GM21619 (cell line): ENCODE measurements at regions not wholly inside any gene's neighbourhood (a gene's known extent, or its start where the extent isn't known, plus 50 kb on each side); places are given as distances from the start of the nearest gene placed in this dataset.

Experiments used
- ATAC-seq: cut with Tn5 transposase; IDR thresholded peaks from one replicate; pipeline ENCODE4 v1.9.1; 2021; ENCODE audit not compliant: unreplicated experiment

GRCh38 chr5:2459251-2459650, 292.2 kb downstream of the IRX2 start:
- ATAC-seq = no peak

DNA sequence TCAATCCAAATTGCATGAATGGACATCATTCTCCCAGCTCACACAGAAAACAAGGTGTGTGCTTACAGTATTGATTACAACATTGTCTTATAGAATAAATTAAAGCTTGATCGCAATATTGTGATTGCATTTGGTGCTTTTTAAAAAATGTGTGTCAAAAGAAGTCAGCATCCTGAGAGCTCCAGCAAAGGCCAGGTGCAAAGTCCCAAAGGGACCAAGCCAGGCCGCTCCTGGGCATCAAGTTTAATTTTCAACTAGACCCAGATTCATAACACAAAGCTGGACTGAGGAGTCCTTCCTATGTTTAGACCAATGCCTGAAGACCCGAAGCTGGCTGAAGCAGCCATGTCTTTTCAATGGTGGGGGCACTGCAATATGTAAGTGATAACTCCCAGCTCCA, 295.6 kb downstream of the IRX2 start:
- ATAC-seq = no peak

DNA sequence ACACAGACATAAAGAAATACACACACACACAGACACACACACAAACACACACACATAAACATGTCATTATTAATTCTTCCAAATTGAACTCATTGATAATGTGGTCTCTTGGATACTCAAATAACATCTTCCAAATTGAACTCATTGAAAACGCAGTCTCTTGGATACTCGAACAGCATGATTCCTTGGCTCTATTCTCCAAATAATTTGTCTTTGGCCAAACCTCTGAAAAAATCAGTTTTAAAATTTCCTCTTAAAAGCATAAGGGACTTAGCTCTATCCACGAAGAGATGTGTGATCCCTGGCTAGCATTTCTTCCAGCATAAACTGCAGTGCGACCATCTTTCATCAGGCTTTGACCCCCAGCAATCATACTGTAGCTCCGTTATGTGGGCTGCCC, 296.6 kb downstream of the IRX2 start:
- ATAC-seq = no peak

DNA sequence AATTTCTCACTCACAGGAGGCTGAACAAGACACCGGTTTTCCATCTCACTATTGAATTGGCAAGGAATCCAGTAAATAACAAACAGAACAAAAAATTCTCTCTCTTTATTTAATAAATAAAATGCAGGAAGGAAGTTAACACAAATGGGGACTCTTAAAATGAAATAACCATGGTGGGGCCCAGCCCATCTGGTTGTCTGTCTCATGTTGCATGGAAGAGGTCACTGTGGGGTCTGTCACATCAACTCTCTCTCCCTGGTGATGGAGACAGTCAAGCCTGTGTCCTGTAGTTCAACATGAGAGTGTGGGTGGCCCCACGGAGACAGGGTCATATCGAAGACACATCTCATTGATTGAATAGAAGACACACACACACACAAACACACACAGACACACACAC, 297.7 kb downstream of the IRX2 start:
- ATAC-seq = no peak

GRCh38 chr5:2451100-2451499, 300.4 kb downstream of the IRX2 start:
- ATAC-seq = no peak

GRCh38 chr5:2442496-2443354, 308.8 kb downstream of the IRX2 start:
- no peak for ATAC-seq

- ATAC-seq = no peak
Measured at GRCh38 chr5:2441495-2442180, 309.8 kb downstream of the IRX2 start.

GRCh38 chr5:2439608-2440007, 311.9 kb downstream of the IRX2 start:
- ATAC-seq = no peak

GRCh38 chr5:2433086-2433485, 318.4 kb downstream of the IRX2 start:
- no peak for ATAC-seq

GRCh38 chr5:2432076-2432920, 319.2 kb downstream of the IRX2 start:
- ATAC-seq = no peak

DNA sequence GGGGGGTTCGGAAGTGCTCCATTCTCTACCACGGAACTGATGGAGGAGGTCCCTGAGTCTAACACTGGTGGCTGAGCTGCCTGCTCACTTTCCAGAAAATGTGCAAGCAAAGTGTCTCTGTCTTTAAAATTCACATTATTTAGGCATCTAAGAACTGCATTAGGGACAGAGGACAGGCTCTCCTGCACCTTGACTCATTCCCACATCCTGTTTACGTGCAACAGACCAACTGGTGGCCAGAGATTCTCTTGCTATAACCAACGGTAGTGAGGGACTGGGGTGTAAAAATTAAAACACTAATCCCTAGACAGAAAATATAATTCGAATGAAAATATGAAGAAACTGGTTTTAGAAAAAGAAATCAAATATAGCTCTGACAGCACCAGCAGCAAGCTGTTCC, 320.9 kb downstream of the IRX2 start:
- no peak for ATAC-seq

DNA sequence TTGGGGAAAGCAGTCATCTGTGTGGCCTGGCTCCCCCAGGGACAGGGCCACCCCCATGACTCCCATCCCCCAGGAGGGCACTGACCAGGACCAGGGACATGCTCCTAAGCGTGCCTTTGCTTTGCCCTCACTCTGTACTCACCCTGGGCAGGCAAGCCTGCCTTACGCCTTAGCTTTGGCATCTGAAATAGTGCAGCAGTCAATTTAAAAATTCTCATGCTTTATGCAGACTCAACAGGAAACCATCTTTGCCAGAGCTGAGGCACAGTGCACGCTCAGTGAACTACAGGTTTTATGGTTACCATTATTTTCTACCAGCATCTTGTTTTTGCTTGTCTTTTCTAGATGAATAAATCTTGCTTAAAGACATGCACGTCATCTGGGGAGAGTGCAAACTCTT, 323.5 kb downstream of the IRX2 start:
- ATAC-seq = no peak

DNA sequence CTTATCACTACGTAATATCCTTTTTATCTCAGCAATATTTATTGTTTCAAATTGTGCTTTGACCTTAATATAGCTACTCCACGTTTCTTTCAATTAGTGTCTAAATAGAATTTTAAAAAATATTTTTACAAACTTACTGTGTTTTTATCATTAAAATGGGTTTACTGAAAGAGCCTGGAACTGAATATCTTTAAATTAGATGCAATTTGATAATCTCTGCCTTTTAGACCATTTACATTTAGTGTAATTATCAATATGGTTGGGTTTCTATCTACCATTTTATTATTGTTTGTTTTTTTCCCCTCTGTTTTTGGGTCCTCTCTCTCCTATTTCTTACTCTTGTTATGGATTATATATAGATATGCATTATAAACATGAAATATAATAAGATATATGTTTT, 327.8 kb downstream of the IRX2 start:
- ATAC-seq = no peak

GRCh38 chr5:2417301-2417700, 334.2 kb downstream of the IRX2 start:
- ATAC-seq = no peak

GRCh38 chr5:2415678-2416077, 335.8 kb downstream of the IRX2 start:
- no peak for ATAC-seq

GRCh38 chr5:2410451-2410850, 341.0 kb downstream of the IRX2 start:
- ATAC-seq = no peak

- ATAC-seq = no peak
Measured at GRCh38 chr5:2403296-2403695, 348.2 kb downstream of the IRX2 start.

DNA sequence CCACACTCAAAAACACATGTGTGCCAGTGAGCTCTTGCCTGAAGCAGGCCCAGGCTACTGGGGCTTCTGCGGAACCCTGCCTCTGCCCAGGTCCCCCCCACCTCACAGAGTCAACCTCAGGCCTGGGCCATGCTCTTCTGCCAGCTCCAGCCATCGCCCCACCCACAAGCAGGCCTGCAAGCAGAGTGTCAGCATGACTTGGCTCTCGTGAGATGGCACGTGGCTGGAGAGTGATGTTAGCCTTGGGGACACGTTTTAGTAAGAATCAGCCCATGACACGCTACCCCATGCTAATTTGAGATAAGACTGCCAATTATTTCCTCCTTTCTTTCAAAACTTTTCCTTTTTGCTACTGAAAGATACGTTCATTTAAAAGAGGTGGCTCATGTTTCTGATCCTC, 351.7 kb downstream of the IRX2 start:
- ATAC-seq = no peak

DNA sequence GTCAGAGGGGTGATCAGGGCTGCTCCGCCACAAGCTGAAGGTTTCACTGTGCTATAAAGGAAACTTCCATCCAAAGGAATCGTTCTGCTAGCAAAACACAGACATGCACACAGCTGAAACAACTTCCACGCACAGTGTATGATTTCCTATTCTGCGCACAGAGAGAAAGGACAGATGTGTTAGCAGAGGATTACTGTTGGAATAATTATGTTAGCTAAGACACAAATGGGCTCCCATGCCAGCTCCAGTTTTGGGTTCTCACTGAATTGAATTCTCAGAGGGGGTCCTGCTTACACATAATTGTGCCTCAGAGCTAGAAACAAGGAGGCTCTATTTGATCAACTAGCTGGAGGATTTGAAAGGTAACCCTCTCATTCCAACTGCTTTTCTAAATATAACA, 352.4 kb downstream of the IRX2 start:
- no peak for ATAC-seq

GRCh38 chr5:2393556-2393955, 357.9 kb downstream of the IRX2 start:
- ATAC-seq = no peak

DNA sequence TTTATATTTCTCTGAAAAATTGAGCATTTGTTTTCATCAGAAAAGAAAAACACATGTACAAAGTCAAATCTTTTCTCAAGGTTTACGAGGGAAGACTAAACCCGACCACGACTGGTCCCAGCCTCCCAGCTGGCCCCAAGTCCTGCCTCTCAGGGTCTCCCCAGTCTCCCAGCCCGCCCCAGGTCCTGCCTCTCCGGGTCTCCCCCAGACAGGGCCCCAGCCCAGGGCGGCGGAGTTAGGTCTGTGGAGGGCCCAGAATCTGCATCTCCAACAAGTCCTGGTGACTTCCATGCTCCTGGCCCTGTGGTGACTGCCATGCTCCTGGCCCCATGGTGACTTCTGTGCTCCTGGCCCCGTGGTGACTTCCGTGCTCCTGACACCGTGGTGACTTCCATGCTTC, 359.9 kb downstream of the IRX2 start:
- ATAC-seq = no peak

DNA sequence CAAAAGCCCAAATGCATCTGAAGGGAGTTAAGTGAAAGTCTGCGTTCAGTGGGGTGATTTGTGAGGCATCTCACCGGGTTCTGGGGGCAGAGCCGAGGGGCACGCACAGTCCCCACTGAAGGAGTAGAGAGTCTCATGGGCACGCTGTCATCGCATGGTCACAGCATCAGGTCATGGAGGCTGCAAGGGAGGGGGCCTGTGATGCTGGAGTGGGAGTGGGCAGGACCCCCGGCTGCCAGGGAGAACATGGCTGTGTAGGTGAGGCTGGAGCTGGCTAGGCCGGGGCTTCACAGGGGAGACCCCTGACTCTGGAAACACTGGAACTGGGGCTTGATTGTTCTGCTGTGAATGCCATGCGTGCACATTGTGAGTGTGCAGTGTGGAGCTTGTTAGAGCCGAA, 360.5 kb downstream of the IRX2 start:
- ATAC-seq = no peak
